ENCODE measurements at regions not wholly inside any gene's neighbourhood (a gene's known extent, or its start where the extent isn't known, plus 50 kb on each side); places are given as distances from the start of the nearest gene placed in this dataset.
"Not testable (repeated sequence)": the region's sequence is repeated elsewhere in the genome, so short reads cannot be mapped to it uniquely, and the experiment has no call there.

DNA sequence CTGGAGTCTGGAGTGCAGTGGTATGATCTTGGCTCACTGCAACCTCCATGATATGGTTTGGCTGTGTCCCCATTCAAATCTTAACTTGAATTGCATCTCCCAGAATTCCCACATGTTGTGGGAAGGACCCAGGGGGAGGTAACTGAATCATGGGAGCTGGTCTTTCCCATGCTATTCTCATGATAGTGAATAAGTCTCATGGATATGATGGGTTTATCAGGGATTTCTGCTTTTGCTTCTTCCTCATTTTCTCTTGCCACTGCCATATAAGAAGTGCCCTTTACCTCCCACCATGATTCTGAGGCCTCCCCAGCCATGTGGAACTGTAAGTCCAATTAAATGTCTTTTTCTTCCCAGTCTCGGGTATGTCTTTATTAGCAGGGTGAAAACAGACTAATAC is 72.4 kb upstream of the JUN start:
- TF ChIP-seq RAD21 (conservative IDR thresholded peaks at IDR 0.05); POLR2AphosphoS5 (IDR thresholded peaks at IDR 0.05): not testable (repeated sequence)
